ENCODE measurements at regions not wholly inside any gene's neighbourhood (a gene's known extent, or its start where the extent isn't known, plus 50 kb on each side); places are given as distances from the start of the nearest gene placed in this dataset.
"Not testable (repeated sequence)": the region's sequence is repeated elsewhere in the genome, so short reads cannot be mapped to it uniquely, and the experiment has no call there.

DNA sequence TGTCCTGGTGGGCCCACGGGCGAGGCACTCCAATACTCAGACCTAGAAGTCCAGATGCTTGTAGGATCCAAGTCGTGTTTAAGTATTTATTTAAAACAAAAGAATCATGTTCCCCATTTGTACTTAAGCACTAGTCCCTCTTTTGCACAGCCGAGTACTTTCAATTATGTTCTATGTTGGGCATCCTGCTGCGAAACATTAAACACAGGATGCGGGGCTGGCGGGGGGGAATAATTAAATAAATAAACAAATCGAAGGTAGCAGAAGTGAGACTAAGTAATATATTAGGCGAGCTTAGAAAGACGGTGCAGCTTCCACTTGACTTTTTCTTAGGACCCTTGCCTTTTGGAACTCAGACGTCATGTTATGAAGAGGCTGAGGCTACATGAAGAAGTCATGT, 1129.2 kb upstream of the ACO1 start:
- FAIRE-seq: no peak
- DNase-seq (ENCODE audit: insufficient read length, low spot score): no peak

DNA sequence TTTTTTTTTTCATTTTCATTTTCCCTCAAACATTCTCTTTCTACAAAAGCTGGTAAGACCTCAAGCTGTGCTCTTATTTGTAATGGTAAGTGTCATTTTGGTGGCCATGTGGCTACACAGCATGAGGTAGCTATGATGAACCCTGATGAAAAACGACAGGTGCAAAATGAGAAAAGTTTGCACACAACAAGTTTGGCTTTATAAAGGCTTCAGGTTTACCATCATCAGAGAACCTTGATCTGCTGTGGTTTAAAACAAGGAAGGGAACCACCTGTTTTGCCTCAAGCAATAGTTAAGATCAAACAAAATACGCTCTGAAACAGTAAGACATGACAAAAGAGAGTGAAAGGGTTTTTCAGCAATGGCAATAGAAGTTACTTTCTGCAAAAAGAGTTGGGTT, 1124.6 kb upstream of the ACO1 start:
- no peak for DNase-seq (ENCODE audit: insufficient read length, low spot score)
- no peak for FAIRE-seq

DNA sequence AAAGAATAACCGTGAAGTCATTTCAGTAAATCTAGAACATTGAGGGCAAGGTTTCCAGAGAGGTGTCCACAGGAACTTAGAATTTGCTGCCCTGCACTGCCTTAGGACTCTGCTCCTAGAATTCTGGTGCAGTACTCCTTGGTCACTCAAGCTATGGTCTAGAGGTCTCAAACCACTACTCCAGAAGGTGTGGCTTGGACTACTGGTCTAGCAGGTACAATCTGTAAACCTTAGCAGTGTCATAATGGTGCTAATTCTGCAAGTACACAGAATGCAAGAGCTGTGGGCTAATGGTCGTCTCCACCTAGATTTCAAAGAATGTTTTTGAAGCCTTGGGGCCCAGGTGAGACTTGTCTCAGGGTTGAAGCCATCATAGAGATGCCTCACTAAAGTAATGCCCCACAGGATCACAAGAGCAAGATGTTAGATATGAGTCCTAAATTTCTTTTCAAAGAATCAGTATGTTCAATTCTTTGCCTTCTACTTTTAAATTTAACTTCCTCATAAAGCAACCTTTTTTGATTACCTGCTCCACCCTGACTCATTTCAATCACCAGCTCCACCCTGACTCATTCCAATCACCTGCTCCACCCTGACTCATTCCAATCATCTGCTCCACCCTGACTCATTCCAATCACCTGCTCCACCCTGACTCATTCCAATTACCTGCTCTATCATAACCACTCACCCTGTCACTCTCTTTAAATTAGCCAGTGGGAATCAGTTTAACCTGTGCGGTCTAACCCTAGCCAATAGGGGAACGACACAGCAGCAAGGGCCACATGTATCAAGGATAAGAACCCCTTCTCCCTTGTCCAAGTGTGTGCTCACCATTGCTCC, 1111.8 kb upstream of the ACO1 start:
- FAIRE-seq (no peak), DNase-seq (ENCODE audit: insufficient read length, low spot score) (no peak)

DNA sequence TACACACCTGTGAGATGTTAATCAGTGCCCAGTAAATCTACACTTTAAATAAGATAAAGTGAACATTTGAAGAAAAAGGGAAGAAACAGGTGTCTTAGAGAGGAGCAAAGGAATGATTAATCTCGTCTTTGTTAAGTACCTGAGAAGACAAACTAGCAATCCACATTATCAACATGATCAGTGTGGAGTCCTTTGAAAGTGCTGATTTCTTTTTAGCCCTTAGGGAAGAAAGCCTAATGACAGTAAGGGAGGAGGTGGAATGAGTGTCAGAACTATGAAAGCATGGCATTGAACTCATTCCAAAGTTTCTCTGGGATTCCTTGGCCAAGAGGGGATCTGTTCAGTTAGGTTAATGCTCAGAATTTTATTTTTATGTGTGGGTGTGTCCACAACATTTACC, 1109.0 kb upstream of the ACO1 start:
- DNase-seq (ENCODE audit: insufficient read length, low spot score) (no peak), FAIRE-seq (no peak)

DNA sequence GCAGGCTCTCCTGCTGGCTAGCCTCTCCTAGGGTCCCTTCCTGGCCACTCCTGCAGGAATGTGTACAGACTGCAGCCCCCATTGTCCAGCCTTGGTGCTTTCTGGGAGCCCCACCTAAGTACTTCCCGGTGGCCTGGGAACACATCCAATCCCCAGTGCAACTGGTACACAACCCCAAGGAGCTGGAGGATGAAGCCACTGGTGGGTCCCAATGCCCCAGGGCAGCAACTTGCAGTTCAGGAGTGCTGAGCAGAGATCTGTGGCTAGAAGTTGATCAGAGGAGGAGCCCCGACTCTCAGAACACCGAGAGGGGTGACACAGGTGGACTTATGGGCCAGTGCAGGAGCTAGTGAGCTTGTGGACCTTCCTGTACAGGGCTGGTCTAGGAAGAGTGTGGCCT, 1093.7 kb upstream of the ACO1 start:
- DNase-seq (ENCODE audit: insufficient read length, low spot score) (no peak), FAIRE-seq (no peak)

DNA sequence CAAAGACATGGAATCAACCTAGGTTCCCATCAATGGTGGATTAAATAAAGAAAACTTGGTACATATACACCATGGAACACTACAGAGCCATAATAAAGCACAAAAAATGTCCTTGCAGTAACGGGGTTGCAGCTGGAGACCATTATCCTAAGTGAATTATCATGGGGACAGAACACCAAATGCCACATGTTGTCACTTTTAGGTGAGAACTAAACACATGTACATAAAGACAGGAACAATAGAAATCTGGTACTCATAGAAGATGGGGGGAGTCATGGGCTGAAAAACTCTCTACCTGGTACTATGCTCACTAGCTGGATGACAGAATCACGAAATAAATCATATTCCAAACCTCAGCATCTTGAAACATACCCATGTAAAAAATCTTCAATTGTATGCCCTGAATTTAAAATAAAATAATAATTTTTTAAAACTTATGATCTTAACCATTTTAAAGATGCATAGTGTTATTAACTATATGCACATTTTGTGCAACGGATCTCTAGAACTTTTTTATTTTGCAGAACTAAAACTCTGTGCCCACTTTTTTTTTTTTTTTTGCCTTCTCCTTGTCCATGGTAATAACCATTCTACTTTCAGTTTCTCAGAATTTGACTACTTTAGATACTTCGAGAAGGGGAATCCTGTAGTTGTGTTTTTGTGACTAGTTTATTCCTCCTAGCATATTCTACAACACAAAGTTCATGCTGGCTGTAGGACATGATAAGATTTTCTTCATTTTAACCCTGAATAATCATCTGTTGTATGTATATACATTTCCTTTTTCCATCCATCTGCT, 1081.6 kb upstream of the ACO1 start:
- FAIRE-seq (no peak), DNase-seq (ENCODE audit: insufficient read length, low spot score) (no peak)

DNA sequence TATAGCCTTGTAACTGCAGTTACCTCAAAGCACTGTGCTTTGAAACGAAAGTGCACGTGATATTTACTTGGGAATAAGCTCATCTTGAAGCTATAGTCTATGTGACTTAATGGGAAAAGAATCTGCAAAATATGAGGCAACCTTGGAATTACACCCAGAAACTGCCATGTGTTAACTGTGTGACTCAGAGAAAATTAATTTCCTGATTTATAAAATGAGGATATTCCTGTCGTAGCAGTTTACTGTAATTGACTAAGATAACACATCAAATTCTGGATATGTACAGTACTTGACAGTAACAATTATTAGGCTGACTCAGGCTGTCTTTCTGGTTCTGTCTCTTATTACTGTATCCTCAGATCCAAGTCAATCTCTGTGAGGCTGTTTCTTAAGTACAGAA, 1079.9 kb upstream of the ACO1 start:
- FAIRE-seq (no peak), DNase-seq (ENCODE audit: insufficient read length, low spot score) (no peak)

DNA sequence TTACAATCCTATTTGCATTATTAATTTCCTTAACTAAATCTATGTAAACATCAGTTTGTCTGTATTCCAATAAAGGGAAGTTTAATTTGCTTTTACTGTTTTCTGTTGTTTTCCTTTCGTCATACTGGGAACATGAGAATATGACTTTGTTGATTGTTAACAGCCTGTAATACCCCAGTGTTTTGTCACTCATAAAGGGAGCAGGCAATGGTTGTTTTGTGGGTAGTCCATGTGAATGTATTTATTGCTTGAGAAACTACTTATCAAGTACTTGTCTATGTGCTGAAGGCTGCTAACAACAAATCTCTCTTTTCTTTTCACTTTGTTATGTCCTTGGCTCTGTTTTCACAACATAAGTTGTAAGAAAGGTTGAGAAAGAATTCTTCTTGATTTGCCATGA, 1070.2 kb upstream of the ACO1 start:
- DNase-seq (ENCODE audit: insufficient read length, low spot score) (no peak), FAIRE-seq (no peak)

DNA sequence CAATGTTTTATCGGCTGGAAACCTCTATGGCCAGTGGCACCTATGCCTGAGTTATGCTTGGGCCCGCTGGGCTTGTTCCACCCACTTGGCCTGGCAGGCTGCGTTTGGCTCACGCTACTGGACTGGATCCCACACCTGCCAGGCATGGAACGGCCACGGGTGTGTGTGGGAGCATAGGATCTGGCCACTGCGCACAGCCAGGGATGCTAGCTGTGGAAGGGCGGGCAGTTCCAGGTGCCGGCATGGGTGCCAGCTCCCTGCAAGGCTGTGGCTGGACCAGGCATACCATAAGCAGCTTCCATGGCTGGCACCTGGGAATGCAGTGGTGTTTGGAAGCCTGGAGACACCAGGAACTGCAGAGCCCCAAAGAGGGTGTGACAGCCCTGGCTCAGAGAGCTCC, 1063.9 kb upstream of the ACO1 start:
- DNase-seq (ENCODE audit: insufficient read length, low spot score) (no peak), FAIRE-seq (no peak)

DNA sequence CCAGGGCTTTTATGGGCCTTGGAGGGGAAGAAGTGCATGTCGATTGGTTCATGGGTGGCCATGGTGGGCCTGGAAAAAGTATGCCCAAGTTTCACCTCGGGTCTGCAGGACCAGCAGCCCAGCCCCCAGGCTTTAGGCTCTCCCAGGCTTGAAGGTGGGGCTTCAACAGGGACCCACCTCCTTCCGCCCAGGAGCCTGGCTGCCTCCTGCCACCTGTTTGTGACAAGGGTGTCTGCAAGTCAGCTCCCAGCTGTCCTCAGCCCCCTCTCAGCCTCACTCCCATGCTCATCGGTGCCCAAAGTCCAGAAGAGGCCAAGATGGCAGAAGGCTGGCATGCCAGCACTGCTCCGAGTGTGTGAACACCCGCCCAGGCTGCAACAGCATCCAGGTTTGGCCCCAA, 1063.2 kb upstream of the ACO1 start:
- no peak for FAIRE-seq
- no peak for DNase-seq (ENCODE audit: insufficient read length, low spot score)

DNA sequence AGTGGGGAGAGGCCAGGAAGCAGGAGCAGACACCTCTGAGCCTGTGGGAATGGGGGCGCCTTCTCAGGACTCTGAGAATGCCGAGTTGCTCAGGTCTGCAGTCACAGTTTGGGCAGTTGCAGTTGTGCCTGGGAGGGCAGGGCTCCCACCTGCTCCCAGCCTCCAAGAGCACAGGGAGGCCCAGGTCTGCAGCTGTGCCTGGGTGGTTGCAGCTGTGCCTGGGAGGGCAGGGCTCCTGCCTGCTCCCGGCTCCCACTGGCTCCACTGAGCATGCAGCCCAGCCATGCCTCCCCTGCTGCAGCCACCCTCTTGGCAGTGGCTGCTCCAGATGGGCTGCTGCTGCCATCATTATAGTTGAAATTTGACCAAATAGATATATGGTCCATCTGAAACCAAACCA, 1062.8 kb upstream of the ACO1 start:
- no peak for DNase-seq (ENCODE audit: insufficient read length, low spot score)
- no peak for FAIRE-seq

DNA sequence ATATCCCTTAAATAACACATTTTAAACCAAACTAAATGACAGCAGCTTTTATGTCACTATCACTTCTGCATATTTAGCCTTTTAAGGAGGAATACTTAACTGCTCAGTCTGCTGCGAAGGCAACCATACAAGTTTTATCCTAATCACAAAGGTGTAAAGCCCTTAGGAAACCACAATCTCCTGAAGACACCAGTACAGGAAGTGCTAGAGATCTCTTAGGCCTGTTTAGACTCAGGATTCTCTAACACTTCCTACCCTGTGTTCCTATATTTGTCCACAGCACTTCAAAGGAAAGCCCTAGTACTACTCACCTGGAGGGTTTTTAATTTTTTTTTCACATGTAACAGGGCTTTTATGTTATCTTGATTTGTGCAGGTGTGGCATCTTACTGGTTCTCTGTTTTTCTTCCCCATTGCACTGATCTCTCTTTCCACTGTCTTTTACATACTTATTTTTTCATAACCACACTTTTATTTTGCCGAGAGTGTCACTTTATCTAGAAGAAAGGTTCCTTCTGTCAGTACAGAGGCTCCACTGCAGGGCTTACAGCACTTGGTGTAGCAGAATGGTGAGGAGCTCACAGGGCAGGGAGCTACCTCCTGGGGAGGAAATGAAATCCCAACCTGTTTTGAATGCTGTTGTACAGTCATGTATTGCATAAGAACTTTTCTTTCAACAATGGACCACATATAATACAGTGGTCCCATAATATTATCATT, 1060.6 kb upstream of the ACO1 start:
- FAIRE-seq (peak; percentile 56), DNase-seq (ENCODE audit: insufficient read length, low spot score) (no peak)

DNA sequence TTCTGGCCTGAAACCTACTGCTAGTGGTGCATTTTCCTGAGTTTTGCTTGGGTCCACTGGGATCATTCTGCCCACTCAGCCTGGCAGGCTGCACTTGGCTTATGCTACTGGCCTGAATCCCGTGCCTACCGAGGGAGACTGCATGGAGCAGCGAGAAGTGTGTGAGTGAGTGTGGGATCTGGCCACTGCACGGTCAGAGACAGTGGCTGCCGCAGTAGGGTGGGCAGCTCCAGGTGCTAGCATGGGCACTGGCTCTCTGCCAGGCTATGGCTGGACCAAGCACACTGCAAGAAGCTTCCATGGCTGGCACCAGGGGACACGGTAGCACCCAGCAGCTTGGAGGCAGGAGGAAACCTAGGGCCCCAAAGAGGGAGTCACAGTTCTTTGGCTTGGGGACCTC, 1058.7 kb upstream of the ACO1 start:
- FAIRE-seq (no peak), DNase-seq (ENCODE audit: insufficient read length, low spot score) (no peak)

DNA sequence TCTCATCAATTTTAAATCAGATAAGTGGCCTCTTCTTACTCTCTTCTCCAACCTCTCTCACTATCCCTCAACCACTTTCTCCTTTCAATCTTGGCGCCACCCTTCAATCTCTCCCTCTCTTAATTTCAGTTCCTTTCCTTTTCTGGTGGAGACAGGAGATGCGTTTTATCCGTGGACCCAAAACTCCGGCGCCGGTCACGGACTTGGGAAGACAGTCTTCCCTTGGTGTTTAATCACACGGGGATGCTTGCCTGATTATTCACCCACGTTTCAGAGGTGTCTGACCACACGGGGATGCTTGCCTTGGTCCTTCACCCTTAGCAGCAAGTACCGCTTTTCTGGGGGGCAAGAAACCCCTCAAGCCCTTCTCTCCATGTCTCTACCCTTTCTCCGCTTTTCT, 1057.6 kb upstream of the ACO1 start:
- FAIRE-seq; DNase-seq (ENCODE audit: insufficient read length, low spot score): not testable (repeated sequence)

DNA sequence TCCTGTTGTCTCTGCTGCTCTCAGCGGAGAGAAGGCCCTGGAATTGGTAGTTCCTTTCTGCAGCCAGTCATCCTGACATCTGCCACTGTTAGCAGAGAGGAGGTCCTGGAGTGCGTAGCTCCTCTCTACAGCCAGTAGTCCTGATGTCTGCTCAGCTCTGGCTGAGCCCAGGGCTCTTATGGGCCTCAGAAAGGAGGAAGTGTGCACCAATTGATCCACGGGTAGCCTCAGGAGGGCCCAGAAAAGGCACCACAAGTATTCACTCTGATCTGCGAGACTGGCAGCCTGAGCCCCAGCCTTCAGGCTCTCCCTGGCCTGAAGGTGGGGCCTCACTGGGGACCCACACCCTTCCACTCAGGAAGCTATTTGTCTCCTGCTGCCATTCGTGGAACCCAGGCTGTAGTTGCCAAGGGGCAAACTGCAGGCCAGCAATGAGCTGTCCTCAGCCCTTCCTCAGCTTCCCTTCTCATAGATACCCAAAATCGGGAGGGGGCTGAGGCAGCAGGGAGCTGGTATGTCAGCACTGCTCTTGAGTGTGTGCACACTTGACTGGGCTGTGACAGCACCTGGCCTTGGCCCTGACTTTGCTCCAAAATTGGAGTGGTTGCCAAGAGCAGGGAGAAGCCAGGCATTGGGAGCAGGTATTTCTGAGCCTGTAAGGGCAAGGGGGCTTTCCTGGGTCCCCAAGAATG, 1049.5 kb upstream of the ACO1 start:
- FAIRE-seq (no peak), DNase-seq (ENCODE audit: insufficient read length, low spot score) (no peak)

DNA sequence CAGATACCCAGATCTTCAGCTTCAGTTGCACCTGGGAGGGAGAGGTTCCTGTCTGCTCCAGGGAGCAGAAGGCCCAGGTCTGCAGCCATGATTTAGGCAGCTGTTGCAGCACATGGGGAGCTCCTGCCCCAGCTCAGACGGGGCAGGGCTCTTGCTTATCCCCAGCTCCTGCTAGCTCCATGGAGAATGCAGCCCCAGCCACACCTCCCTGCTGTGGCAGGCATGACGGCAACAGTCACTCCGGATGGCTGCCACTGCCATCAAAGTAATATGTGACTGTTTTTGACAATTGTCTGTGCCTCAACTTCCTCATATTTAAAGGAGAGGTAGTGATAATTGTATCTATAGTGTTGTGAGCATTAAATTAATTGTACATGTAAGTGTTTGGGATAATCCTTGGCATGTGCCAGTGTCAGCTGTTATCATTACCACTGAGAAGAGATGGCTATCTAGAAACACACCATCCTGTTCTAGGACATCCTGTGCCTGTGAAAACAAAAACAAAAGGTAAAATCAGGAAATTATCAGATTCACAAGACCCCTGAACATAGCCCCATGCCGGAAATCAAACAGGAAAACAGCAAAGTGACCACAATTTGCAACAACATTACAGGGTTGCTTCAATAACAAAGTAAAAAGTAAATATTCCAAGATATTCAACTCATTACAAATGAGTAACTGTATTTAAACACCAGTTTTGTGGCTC, 1048.8 kb upstream of the ACO1 start:
- DNase-seq (ENCODE audit: insufficient read length, low spot score) (no peak), FAIRE-seq (no peak)

DNA sequence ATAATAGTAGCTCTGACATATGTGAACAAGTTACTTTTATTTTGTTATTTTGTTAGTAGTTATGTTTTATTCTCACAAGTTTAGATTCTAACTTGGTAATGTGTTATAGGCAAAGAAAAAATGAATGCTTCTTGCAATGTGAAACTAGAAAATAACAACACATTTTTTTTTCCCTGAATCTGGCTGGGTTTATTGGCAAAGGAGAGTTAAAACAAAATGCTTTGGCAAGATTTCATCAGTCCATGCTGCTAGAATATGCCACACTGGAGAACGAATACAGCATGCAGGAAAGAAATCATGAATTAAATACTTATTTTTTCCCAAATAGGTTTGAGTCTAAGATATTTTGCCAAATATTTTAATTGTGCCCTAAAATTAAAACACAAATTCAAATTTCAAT, 1048.1 kb upstream of the ACO1 start:
- FAIRE-seq (no peak), DNase-seq (ENCODE audit: insufficient read length, low spot score) (no peak)

DNA sequence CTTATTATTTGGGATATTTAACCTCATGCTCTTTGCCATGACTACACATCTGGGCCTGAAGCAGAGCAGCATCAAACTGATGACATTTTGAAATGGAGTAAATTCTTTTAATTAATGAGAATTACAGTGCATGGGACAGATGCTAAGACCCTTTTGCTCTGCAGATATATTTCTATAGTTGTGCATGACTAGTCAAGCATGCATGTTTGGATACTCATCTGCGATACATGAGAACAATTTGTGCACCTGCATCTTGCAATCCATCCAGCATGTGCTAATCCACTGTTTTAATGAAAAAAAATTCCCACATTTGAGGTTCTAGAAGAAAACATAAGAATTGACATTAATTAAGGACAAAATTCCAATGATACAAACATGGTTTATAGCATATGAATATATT, 1047.6 kb upstream of the ACO1 start:
- FAIRE-seq: no peak
- DNase-seq (ENCODE audit: insufficient read length, low spot score): no peak

DNA sequence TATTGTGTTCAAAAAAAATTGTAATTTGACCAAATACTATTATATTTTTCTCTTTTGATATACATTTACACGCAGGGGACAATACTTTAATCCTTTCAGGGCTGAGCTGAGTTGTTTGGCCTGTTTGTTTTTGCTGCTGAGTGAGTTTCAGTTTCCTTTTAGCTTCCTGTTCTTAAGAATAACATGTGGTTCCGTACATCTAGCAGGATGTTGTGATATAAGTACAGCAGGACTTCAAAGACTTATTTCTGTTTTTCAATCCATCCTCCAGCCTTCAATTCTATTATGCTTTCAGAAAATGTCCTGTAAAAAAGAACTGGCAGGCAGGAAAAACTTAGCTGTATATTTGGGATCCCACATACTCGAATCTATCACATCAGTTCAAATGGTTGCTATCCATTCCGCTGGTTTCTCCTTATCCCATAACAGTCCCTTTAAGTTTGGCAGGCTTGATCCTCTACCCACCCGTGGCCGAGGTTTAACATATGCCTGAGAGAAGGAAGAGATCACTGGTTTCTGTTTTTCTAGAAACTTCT, 1037.3 kb upstream of the ACO1 start:
- peak; percentile 93 for FAIRE-seq
- DNase-seq (ENCODE audit: insufficient read length, low spot score): peak; percentile 14
